ENCODE measurements at regions not wholly inside any gene's neighbourhood (a gene's known extent, or its start where the extent isn't known, plus 50 kb on each side); places are given as distances from the start of the nearest gene placed in this dataset.

- no peak for DNase-seq (ENCODE audit: low read depth, low spot score)
- H3K4me1 Mint-ChIP-seq = no peaks in the 10 kb centered on the region
- peaks cover under 1% of the 10 kb centered on the region for H3K9me3 Mint-ChIP-seq
- TF ChIP-seq CTCF (conservative IDR thresholded peaks at IDR 0.05) = no peak
- H3K4me3 Mint-ChIP-seq = no peak overlapping the region
- no peaks in the 10 kb centered on the region for H3K36me3 Mint-ChIP-seq (ENCODE audit: low read depth)
- peaks cover 6% of the 10 kb centered on the region for H3K27me3 Mint-ChIP-seq (ENCODE audit: low read depth)
- H3K27ac Mint-ChIP-seq (ENCODE audit: unreplicated experiment) = no peak overlapping the region
These were observed 149.2 kb upstream of the SYT6 start for GRCh38 chr1:114302821-114303220.

GRCh38 chr1:114299331-114299975 is 145.8 kb upstream of the SYT6 start:
- Mint-ChIP-seq H3K36me3 (ENCODE audit: low read depth) (no peaks in the 10 kb centered on the region), H3K9me3 (peaks cover 3% of the 10 kb centered on the region), H3K27ac (ENCODE audit: unreplicated experiment) (no peak overlapping the region), H3K27me3 (ENCODE audit: low read depth) (no peaks in the 10 kb centered on the region), H3K4me1 (peaks cover 21% of the 10 kb centered on the region), H3K4me3 (no peak overlapping the region)
- no peak for DNase-seq (ENCODE audit: low read depth, low spot score)
- no peak for TF ChIP-seq CTCF (conservative IDR thresholded peaks at IDR 0.05)

- Mint-ChIP-seq H3K9me3 (peaks cover 3% of the 10 kb centered on the region), H3K4me1 (peaks cover 21% of the 10 kb centered on the region), H3K36me3 (ENCODE audit: low read depth) (no peaks in the 10 kb centered on the region), H3K4me3 (no peak overlapping the region), H3K27me3 (ENCODE audit: low read depth) (no peaks in the 10 kb centered on the region), H3K27ac (ENCODE audit: unreplicated experiment) (no peak overlapping the region)
- no peak for TF ChIP-seq CTCF (conservative IDR thresholded peaks at IDR 0.05)
- DNase-seq (ENCODE audit: low read depth, low spot score) = no peak
These were observed 144.3 kb upstream of the SYT6 start for GRCh38 chr1:114298008-114298407.

GRCh38 chr1:114296413-114296812 is 142.7 kb upstream of the SYT6 start:
- H3K27me3 Mint-ChIP-seq (ENCODE audit: low read depth) = no peaks in the 10 kb centered on the region
- no peak overlapping the region for H3K27ac Mint-ChIP-seq (ENCODE audit: unreplicated experiment)
- H3K4me3 Mint-ChIP-seq = no peak overlapping the region
- peaks cover 3% of the 10 kb centered on the region for H3K9me3 Mint-ChIP-seq
- no peaks in the 10 kb centered on the region for H3K36me3 Mint-ChIP-seq (ENCODE audit: low read depth)
- DNase-seq (ENCODE audit: low read depth, low spot score) = no peak
- H3K4me1 Mint-ChIP-seq = peaks cover 21% of the 10 kb centered on the region
- no peak for TF ChIP-seq CTCF (conservative IDR thresholded peaks at IDR 0.05)

- no peak overlapping the region for H3K27ac Mint-ChIP-seq (ENCODE audit: unreplicated experiment)
- TF ChIP-seq CTCF (conservative IDR thresholded peaks at IDR 0.05) = no peak
- H3K9me3 Mint-ChIP-seq = peaks cover 3% of the 10 kb centered on the region
- no peak for DNase-seq (ENCODE audit: low read depth, low spot score)
- H3K36me3 Mint-ChIP-seq (ENCODE audit: low read depth) = no peaks in the 10 kb centered on the region
- H3K27me3 Mint-ChIP-seq (ENCODE audit: low read depth) = no peaks in the 10 kb centered on the region
- H3K4me3 Mint-ChIP-seq = no peak overlapping the region
- peaks cover 21% of the 10 kb centered on the region for H3K4me1 Mint-ChIP-seq
These were observed 141.7 kb upstream of the SYT6 start for GRCh38 chr1:114295321-114295720.

Data from neural crest cell (in vitro differentiated cells).